Astrocyte (in vitro differentiated cells and primary cell): ENCODE measurements at regions not wholly inside any gene's neighbourhood (a gene's known extent, or its start where the extent isn't known, plus 50 kb on each side); places are given as distances from the start of the nearest gene placed in this dataset.

Experiments used
- DNase-seq: peaks from one replicate; pipeline ENCODE4 v3.0.0-alpha.2; 2010; ENCODE audit warnings: low read depth
- FAIRE-seq: peaks from 2 replicates; lab custom pipeline; 2011; peaks lifted over from hg19 to GRCh38; lab: Jason Lieb, UNC
- H2AFZ ChIP-seq: 2 replicates; pipeline ENCODE4 v1.6.0; 2012; ENCODE audit warnings: low read depth, low read length, inconsistent platforms
- H3K27ac ChIP-seq: 2 replicates; pipeline ENCODE4 v1.5.1; 2011; ENCODE audit warnings: low read depth, low read length, inconsistent platforms
- H3K27me3 ChIP-seq: 2 replicates; pipeline ENCODE4 v1.6.0; 2011; ENCODE audit warnings: low read length, inconsistent platforms; ENCODE audit not compliant: insufficient read depth
- H3K36me3 ChIP-seq: 2 replicates; pipeline ENCODE4 v1.5.1; 2011; ENCODE audit warnings: low read length, inconsistent platforms; ENCODE audit not compliant: insufficient read depth
- H3K4me1 ChIP-seq: 2 replicates; pipeline ENCODE4 v1.5.1; 2011; ENCODE audit warnings: low read length, inconsistent platforms; ENCODE audit not compliant: insufficient read depth
- H3K4me2 ChIP-seq: 2 replicates; pipeline ENCODE4 v1.6.0; 2012; ENCODE audit warnings: low read length, inconsistent platforms
- H3K4me3 ChIP-seq: 2 replicates; pipeline ENCODE4 v1.5.1; 2011; ENCODE audit warnings: low read depth, mild to moderate bottlenecking, low read length, inconsistent platforms; ENCODE audit not compliant: insufficient read depth
- H3K79me2 ChIP-seq: 2 replicates; pipeline ENCODE4 v1.6.0; 2012; ENCODE audit warnings: mild to moderate bottlenecking, low read length, inconsistent platforms; ENCODE audit not compliant: insufficient read depth
- H3K9ac ChIP-seq: 2 replicates; pipeline ENCODE4 v1.6.0; 2012; ENCODE audit warnings: mild to moderate bottlenecking, low read length, inconsistent platforms
- H3K9me3 ChIP-seq: 2 replicates; pipeline ENCODE4 v1.5.1; 2012; ENCODE audit warnings: low read depth, mild to moderate bottlenecking, low read length, inconsistent platforms; ENCODE audit not compliant: insufficient read depth
- H4K20me1 ChIP-seq: 2 replicates; pipeline ENCODE4 v1.6.0; 2012; ENCODE audit warnings: low read length, inconsistent platforms; ENCODE audit not compliant: insufficient read depth
- H3K27ac Mint-ChIP-seq: one replicate; pipeline ENCODE4 v1.8.0; 2021; ENCODE audit warnings: mild to moderate bottlenecking, mixed read lengths; ENCODE audit not compliant: unreplicated experiment
- H3K27me3 Mint-ChIP-seq: one replicate; pipeline ENCODE4 v1.8.0; 2021; ENCODE audit warnings: low read depth, mixed read lengths; ENCODE audit not compliant: unreplicated experiment
- H3K36me3 Mint-ChIP-seq: one replicate; pipeline ENCODE4 v1.8.0; 2021; ENCODE audit warnings: low read depth, mixed read lengths; ENCODE audit not compliant: unreplicated experiment
- H3K4me1 Mint-ChIP-seq: one replicate; pipeline ENCODE4 v1.8.0; 2021; ENCODE audit warnings: low read depth, mixed read lengths; ENCODE audit not compliant: unreplicated experiment
- H3K4me3 Mint-ChIP-seq: one replicate; pipeline ENCODE4 v1.8.0; 2021; ENCODE audit warnings: mild to moderate bottlenecking, moderate library complexity, mixed read lengths; ENCODE audit not compliant: unreplicated experiment
- H3K9me3 Mint-ChIP-seq: one replicate; pipeline ENCODE4 v1.8.0; 2021; ENCODE audit warnings: mild to moderate bottlenecking, mixed read lengths; ENCODE audit not compliant: unreplicated experiment
- CTCF ChIP-seq: IDR thresholded peaks from 2 replicates; pipeline ENCODE4 v1.5.1; 2011; ENCODE audit warnings: low read depth, mild to moderate bottlenecking, inconsistent platforms, low read length, moderate library complexity; ENCODE audit not compliant: insufficient read depth
- EZH2 ChIP-seq: IDR thresholded peaks from 2 replicates; pipeline ENCODE4 v1.6.1; 2012; ENCODE audit warnings: mild to moderate bottlenecking, low read length, inconsistent platforms; ENCODE audit not compliant: insufficient read depth

GRCh38 chr20:57802765-57803507, 93.1 kb upstream of the PMEPA1 start:
- peaks cover 11% of the 10 kb centered on the region for H3K27me3 ChIP-seq
- H3K27me3 Mint-ChIP-seq = peaks cover 64% of the 10 kb centered on the region
- FAIRE-seq (no peak), DNase-seq (no peak)
- no peak overlapping the region for H3K27ac Mint-ChIP-seq
- H3K4me3 Mint-ChIP-seq = no peak overlapping the region
- no peak overlapping the region for H3K4me2 ChIP-seq
- H2AFZ ChIP-seq = no peak overlapping the region
- no peaks in the 10 kb centered on the region for H4K20me1 ChIP-seq
- no peaks in the 10 kb centered on the region for H3K9me3 ChIP-seq
- H3K36me3 Mint-ChIP-seq = peaks cover 1% of the 10 kb centered on the region
- no peak overlapping the region for H3K27ac ChIP-seq
- no peaks in the 10 kb centered on the region for H3K4me1 ChIP-seq
- TF ChIP-seq CTCF = no peak
- TF ChIP-seq EZH2 = no peak
- H3K4me3 ChIP-seq = no peak overlapping the region
- H3K9ac ChIP-seq = no peak overlapping the region
- H3K36me3 ChIP-seq = no peaks in the 10 kb centered on the region
- no peaks in the 10 kb centered on the region for H3K9me3 Mint-ChIP-seq
- no peaks in the 10 kb centered on the region for H3K79me2 ChIP-seq
- H3K4me1 Mint-ChIP-seq = no peaks in the 10 kb centered on the region

GRCh38 chr20:57801581-57801980, 91.8 kb upstream of the PMEPA1 start:
- Histone ChIP-seq H3K4me1 (no peaks in the 10 kb centered on the region), H4K20me1 (no peaks in the 10 kb centered on the region)
- H3K4me3 Mint-ChIP-seq = no peak overlapping the region

More at GRCh38 chr20:57801581-57801980, 91.8 kb upstream of the PMEPA1 start:
- no peak overlapping the region for H2AFZ ChIP-seq
- TF ChIP-seq EZH2 (no peak), CTCF (no peak)
- H3K4me2 ChIP-seq = no peak overlapping the region
- H3K4me1 Mint-ChIP-seq = no peaks in the 10 kb centered on the region
- no peak overlapping the region for H3K27ac Mint-ChIP-seq
- peaks cover 10% of the 10 kb centered on the region for H3K27me3 ChIP-seq
- no peaks in the 10 kb centered on the region for H3K36me3 Mint-ChIP-seq
- H3K4me3 ChIP-seq = no peak overlapping the region
- H3K36me3 ChIP-seq = no peaks in the 10 kb centered on the region
- no peaks in the 10 kb centered on the region for H3K9me3 Mint-ChIP-seq
- H3K27ac ChIP-seq = no peak overlapping the region
- H3K79me2 ChIP-seq = no peaks in the 10 kb centered on the region
- DNase-seq = no peak
- FAIRE-seq = no peak
- peaks cover 51% of the 10 kb centered on the region for H3K27me3 Mint-ChIP-seq
- no peaks in the 10 kb centered on the region for H3K9me3 ChIP-seq
- H3K9ac ChIP-seq = no peak overlapping the region
